ENCODE measurements at regions not wholly inside any gene's neighbourhood (a gene's known extent, or its start where the extent isn't known, plus 50 kb on each side); places are given as distances from the start of the nearest gene placed in this dataset.

- H3K4me3 ChIP-seq (ENCODE audit: low read depth, low read length) = no peak overlapping the region
- no peak for DNase-seq (ENCODE audit: low read depth)
- TF ChIP-seq, protein P1, sequence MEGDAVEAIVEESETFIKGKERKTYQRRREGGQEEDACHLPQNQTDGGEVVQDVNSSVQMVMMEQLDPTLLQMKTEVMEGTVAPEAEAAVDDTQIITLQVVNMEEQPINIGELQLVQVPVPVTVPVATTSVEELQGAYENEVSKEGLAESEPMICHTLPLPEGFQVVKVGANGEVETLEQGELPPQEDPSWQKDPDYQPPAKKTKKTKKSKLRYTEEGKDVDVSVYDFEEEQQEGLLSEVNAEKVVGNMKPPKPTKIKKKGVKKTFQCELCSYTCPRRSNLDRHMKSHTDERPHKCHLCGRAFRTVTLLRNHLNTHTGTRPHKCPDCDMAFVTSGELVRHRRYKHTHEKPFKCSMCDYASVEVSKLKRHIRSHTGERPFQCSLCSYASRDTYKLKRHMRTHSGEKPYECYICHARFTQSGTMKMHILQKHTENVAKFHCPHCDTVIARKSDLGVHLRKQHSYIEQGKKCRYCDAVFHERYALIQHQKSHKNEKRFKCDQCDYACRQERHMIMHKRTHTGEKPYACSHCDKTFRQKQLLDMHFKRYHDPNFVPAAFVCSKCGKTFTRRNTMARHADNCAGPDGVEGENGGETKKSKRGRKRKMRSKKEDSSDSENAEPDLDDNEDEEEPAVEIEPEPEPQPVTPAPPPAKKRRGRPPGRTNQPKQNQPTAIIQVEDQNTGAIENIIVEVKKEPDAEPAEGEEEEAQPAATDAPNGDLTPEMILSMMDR (IDR thresholded peaks at IDR 0.05; ENCODE audit: low read depth, low read length, missing control alignments) = no peak
Measured at GRCh38 chr4:177023951-177024350, 231.2 kb upstream of the VEGFC start.

DNA sequence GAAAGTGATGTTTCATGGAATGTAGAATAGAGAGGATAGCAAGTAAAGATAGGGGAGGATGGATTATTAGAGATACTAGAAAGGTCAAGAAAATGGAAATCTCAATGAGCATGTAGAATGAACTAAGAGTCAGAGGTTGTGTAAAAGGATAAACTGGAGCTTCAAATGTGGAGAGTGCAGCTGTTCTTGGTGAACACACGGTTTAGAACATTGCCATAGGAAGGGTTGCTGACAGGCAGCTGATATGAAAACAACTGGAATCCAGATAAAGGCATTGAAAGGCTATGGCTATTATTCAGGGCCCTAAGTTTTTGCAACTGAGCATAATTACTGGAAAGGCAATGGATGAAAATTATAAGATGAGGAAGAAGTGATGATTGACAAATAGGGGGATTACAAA, 239.6 kb upstream of the VEGFC start:
- no peak for DNase-seq (ENCODE audit: low read depth)
- TF ChIP-seq, protein P1 (IDR thresholded peaks at IDR 0.05; ENCODE audit: low read depth, low read length, missing control alignments) = no peak

GRCh38 chr4:177033135-177033534, 240.4 kb upstream of the VEGFC start:
- TF ChIP-seq, protein P1 (IDR thresholded peaks at IDR 0.05; ENCODE audit: low read depth, low read length, missing control alignments) = no peak
- H3K4me3 ChIP-seq (ENCODE audit: low read depth, low read length) = no peak overlapping the region
- no peak for DNase-seq (ENCODE audit: low read depth)

More for the DNA sequence above, 239.6 kb upstream of the VEGFC start:
- H3K4me3 ChIP-seq (ENCODE audit: low read depth, low read length) = no peak overlapping the region

GRCh38 chr4:177033632-177034031, 240.9 kb upstream of the VEGFC start:
- DNase-seq (ENCODE audit: low read depth) = no peak
- TF ChIP-seq, protein P1 (IDR thresholded peaks at IDR 0.05; ENCODE audit: low read depth, low read length, missing control alignments) = no peak
- H3K4me3 ChIP-seq (ENCODE audit: low read depth, low read length) = no peak overlapping the region

DNA sequence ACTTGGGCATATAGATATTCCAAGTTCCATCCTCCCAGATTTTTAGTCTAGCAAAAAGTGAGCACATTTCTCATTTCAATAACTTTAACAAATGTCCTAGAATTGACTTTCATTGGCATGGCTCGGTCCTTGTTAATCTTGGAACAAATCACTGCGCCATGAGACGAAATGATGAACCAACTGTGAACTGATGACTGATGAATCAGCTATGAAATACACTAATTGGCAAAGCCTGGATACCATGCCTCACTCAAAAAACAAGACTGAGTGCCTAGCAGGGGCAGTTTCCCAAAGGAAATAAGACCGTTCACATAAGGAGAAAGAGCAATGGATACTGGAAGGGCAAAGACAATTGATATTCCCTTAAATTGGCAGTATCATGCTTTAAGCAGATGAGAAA, 248.6 kb upstream of the VEGFC start:
- TF ChIP-seq, protein P1 (IDR thresholded peaks at IDR 0.05; ENCODE audit: low read depth, low read length, missing control alignments) = no peak
- H3K4me3 ChIP-seq (ENCODE audit: low read depth, low read length) = no peak overlapping the region
- no peak for DNase-seq (ENCODE audit: low read depth)

DNA sequence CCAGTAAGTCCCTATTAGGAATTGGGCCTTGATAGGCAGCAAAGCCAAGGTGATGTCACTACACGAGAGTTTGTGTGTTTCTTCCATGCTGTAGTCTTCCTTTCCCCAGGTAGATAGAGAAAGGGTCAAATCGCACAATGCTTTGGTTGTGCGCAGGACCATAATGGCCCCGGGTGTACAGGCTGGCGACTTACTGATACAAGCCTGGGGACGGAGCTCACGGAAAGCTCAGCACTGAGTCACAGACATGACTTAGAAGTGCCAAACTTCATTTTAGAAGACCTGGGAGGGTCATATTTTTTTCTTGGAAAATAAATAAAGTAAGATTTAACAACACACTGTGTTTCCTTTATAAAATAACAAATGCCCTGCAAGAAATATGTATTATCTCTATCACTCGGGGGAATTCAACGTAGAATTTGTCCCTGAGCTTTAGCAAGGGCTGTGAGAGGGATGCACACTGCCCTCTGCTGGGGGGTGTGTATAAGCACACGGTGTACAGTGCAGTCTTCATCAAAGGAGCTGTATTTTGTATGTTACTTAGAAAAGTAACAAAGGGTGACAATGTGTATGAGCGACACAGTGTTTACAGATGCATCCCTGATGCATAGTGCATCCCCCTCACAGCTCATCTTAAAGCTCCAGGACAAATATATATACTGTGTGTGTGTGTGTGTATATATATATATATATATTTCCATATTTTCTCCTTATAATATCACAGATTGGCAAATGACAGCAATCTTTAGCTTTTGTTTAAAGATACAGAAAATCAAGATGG, 254.5 kb upstream of the VEGFC start:
- H3K4me3 ChIP-seq (ENCODE audit: low read depth, low read length) = no peak overlapping the region
- TF ChIP-seq, protein P1 (IDR thresholded peaks at IDR 0.05; ENCODE audit: low read depth, low read length, missing control alignments) = peak; percentile 83
- DNase-seq (ENCODE audit: low read depth) = peak; percentile 25

- no peak overlapping the region for H3K4me3 ChIP-seq (ENCODE audit: low read depth, low read length)
- DNase-seq (ENCODE audit: low read depth) = no peak
- TF ChIP-seq, protein P1 (IDR thresholded peaks at IDR 0.05; ENCODE audit: low read depth, low read length, missing control alignments) = no peak
Measured at GRCh38 chr4:177047851-177048174, 255.1 kb upstream of the VEGFC start.
